KOPT-K1 (cell line): ENCODE measurements at regions not wholly inside any gene's neighbourhood (a gene's known extent, or its start where the extent isn't known, plus 50 kb on each side); places are given as distances from the start of the nearest gene placed in this dataset.
"Not testable (repeated sequence)": the region's sequence is repeated elsewhere in the genome, so short reads cannot be mapped to it uniquely, and the experiment has no call there.

Source experiments
- H3K27ac ChIP-seq: fragments of 200-600 bp; sonication (generic); 2 replicates; pipeline ENCODE4 v1.5.1; 2016; ENCODE audit warnings: antibody characterized with exemption, mild to moderate bottlenecking, low read depth, low read length; ENCODE audit not compliant: poor library complexity, severe bottlenecking
- H3K36me3 ChIP-seq: fragments of 200-600 bp; sonication (generic); 2 replicates; pipeline ENCODE4 v1.5.1; 2017; ENCODE audit warnings: antibody characterized with exemption, mild to moderate bottlenecking, low read length, moderate library complexity; ENCODE audit not compliant: insufficient read depth
- H3K9me3 ChIP-seq: fragments of 200-600 bp; sonication (generic); 2 replicates; pipeline ENCODE4 v1.5.1; 2017; ENCODE audit warnings: antibody characterized with exemption, low read length, mild to moderate bottlenecking; ENCODE audit not compliant: insufficient read depth, poor library complexity, severe bottlenecking

GRCh38 chr5:87541033-87541432, 128.3 kb upstream of the CCNH start:
- no peak overlapping the region for H3K27ac ChIP-seq
- no peaks in the 10 kb centered on the region for H3K9me3 ChIP-seq
- H3K36me3 ChIP-seq, result no peaks in the 10 kb centered on the region

- Histone ChIP-seq H3K36me3 (no peaks in the 10 kb centered on the region), H3K9me3 (no peaks in the 10 kb centered on the region), H3K27ac (no peak overlapping the region)
Measured at GRCh38 chr5:87539839-87540238, 127.1 kb upstream of the CCNH start.

- no peaks in the 10 kb centered on the region for H3K9me3 ChIP-seq
- H3K27ac ChIP-seq, result no peak overlapping the region
- H3K36me3 ChIP-seq, result no peaks in the 10 kb centered on the region
Measured at GRCh38 chr5:87536365-87536764, 123.6 kb upstream of the CCNH start.

- Histone ChIP-seq H3K27ac (no peak overlapping the region), H3K9me3 (no peaks in the 10 kb centered on the region)
Measured at GRCh38 chr5:87535706-87536105, 123.0 kb upstream of the CCNH start.

GRCh38 chr5:87529486-87530076, 116.9 kb upstream of the CCNH start:
- Histone ChIP-seq H3K27ac (no peak overlapping the region), H3K9me3 (no peaks in the 10 kb centered on the region), H3K36me3 (no peaks in the 10 kb centered on the region)

More at GRCh38 chr5:87535706-87536105, 123.0 kb upstream of the CCNH start:
- no peaks in the 10 kb centered on the region for H3K36me3 ChIP-seq

- Histone ChIP-seq H3K36me3 (no peaks in the 10 kb centered on the region), H3K9me3 (no peaks in the 10 kb centered on the region), H3K27ac (no peak overlapping the region)
Measured at GRCh38 chr5:87526131-87526530, 113.4 kb upstream of the CCNH start.

- Histone ChIP-seq H3K36me3 (no peaks in the 10 kb centered on the region), H3K9me3 (no peaks in the 10 kb centered on the region), H3K27ac (no peak overlapping the region)
Measured at GRCh38 chr5:87524217-87524616, 111.5 kb upstream of the CCNH start.

GRCh38 chr5:87511778-87512177, 99.0 kb upstream of the CCNH start:
- H3K27ac ChIP-seq, H3K36me3 ChIP-seq, H3K9me3 ChIP-seq: not testable (repeated sequence)

- Histone ChIP-seq H3K27ac (no peak overlapping the region), H3K9me3 (no peaks in the 10 kb centered on the region), H3K36me3 (no peaks in the 10 kb centered on the region)
Measured at GRCh38 chr5:87503004-87503403, 90.3 kb upstream of the CCNH start.

- Histone ChIP-seq H3K9me3 (no peaks in the 10 kb centered on the region), H3K27ac (no peak overlapping the region), H3K36me3 (no peaks in the 10 kb centered on the region)
Measured at GRCh38 chr5:87499478-87500410, 87.0 kb upstream of the CCNH start.
